HUDEP-2 (cell line): ENCODE measurements at regions not wholly inside any gene's neighbourhood (a gene's known extent, or its start where the extent isn't known, plus 50 kb on each side); places are given as distances from the start of the nearest gene placed in this dataset.

Experiments
- DNase-seq, 76 experiments: peaks; one replicate each; lab custom pipeline; 2025; ENCODE audit not compliant: unreplicated experiment in 76 of 76; lab: John Stamatoyannopoulos, UW

DNA sequence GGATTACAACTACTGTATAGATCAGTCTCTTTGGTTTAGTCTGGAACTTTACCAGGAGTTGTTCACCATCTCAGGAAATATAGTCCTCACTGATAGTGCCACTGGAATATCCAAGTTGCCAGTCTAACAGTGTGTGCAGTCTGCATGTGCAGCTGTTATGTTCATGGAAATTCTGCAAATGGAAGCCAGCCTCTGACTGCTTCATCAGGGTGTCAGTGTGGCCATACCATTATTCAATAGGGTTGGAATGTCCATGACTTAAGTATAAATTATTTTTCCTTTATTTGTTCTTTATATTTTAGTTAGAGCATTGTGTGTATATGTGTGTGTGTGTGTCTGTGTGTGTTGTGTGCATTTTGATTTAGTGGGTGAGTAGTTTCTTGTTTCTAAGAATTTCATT is 51.8 kb downstream of the C11orf96 start:
- no peak for DNase-seq

GRCh38 chr11:43996318-43996717 is 51.5 kb upstream of the ACCSL start:
- no peak for DNase-seq

DNA sequence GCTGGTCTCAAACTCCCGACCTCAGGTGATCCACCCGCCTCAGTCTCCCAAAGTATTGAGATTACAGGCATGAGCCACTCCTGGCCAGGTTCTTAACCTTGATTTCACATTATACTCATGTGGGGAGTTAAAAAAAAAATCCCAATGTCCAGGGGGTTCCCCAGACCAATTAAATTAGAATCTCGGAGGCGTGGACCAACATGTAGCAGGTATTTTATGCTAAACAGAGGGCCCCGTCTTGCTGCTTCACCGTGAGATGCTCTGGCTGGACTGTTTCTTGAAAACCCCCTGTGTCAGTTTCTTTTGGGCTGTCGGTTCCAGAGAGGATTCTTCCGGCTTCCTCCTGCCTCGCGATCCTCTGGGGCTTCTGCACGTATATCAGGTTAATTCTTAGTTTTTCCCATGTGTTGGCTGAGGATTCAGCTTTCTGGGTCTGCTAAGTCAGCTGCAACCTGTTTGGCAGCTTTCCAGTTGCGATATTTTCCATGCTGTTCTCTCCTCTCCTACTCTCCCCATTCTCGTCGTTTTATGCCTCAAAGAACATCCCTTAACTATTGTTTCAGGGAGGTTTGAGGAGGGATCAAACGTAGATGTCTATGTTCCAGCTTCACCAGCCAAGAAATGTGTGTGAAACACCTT is 50.6 kb upstream of the ACCSL start:
- peak in 1 of 76 experiments; percentile 5 for DNase-seq
